Activated CD4-positive, alpha-beta T cell treated with anti-CD3 and anti-CD28 coated beads, Interleukin-2, amount 50 U/mL, for 16 hours (primary cell): ENCODE measurements at regions not wholly inside any gene's neighbourhood (a gene's known extent, or its start where the extent isn't known, plus 50 kb on each side); places are given as distances from the start of the nearest gene placed in this dataset.
"Not testable (repeated sequence)": the region's sequence is repeated elsewhere in the genome, so short reads cannot be mapped to it uniquely, and the experiment has no call there.

Experiments used
- DNase-seq: peaks from one replicate; pipeline ENCODE4 v3.0.0-alpha.2; 2020

DNA sequence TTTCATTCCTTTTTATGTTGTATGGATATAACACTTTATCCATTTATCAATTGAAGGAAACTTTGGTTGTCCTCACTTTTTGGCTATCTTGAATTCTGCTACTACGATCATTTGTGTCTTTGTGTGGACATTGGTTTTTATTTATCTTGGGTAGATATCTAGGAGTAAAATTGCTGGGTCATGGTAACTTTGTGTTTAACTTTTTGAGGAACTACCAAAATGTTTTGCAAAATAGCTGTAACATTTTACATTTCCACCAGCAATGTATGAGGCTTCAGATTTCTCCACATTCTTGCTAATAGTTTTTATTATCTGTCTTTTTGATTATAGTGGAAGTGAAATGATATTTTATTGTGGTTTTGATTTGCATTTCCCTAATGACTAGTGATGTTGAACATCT lies 55.6 kb downstream of the TLNRD1 start:
- DNase-seq, result no peak

DNA sequence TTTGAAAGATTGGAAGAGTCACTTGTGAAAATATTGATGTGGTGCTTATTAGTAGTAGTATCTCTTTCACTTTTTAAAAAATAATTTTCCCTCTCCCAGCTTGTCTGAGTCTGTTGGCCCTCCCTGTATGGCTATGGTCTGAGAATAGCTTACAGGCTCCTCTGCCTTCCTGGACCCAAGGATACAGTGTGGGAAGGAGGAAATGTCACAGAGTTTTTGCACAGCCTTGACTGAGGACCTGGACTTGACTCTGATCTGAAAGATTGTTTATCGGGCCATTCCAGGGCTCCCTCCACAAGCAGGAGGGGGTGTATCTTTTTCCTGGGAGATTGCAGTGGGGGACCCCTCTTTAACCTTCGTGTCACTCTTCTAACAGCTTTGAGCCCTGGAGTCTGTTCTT lies 59.7 kb downstream of the TLNRD1 start:
- DNase-seq, result no peak

DNA sequence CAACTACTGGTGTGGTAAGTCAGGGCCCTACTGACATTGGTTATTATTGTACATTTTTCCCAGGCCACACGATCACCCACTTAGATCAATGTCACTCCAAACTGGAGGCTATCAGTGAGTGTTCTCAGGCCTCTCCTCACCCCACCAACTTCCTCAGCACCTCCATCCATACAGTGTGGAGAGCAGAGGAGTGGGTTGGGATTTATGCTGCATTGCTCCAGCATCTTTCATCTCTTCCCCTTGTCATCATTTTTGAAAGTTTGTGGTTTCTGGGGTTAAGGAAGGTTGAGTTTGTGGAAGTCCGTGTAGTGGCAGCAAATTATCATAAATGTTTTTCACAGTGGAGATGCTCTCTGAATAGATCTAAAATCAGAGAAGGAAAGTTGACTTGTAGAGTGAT lies 60.2 kb downstream of the TLNRD1 start:
- no peak for DNase-seq

DNA sequence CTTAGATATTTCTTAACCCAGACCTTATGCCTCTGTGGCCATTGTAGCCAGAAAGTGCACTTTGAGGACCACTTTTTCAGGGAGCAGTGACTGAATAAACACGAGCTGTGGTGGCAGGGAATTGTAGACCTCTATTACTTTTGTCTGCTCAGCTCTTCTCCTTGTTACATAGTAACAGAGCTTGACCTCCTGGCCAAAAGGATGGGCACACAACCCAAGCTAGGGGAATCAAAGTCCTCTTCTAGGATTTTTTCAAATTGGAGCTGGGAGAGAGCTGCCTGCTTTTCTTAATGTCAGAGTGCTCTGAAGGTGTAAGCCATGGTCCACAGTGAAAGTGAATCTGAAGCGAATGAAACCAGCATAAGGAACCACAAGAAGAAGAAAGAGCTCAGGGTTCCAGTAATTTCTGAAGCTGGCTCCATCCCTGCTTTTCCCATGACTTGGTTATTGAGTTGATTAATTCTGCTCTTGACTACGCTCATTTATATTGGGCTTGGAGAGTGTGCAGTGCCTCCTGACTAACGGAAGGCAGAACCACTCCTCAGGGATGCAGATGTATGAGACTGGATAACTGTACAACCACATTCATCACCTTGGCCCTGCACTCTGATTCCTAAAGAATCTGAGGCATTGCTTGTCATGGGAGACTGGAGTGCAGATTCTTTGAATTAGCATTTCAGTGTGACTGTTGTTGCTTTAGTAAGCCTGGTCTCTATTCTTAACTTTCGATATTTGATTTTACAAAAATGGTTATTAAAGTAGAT lies 60.9 kb downstream of the TLNRD1 start:
- no peak for DNase-seq

DNA sequence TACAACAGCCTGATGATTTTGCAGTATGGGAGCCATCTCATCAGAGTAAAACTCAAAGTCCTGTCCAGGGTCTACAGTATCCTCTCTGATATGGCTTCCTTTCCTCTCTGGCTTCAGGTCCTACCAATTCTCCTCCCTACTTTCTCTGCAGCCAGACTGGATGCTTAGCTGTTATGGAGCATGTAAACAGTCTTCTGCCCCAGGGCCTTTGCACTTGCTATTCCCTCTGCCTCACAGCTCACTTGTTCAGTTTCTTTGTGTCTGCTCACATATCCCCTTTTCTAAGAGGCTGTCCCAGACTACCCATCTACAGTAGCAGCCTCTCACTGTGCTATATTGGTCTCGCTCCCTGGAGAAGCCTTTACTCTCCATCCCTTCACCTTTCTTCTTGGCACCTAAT lies 62.2 kb downstream of the TLNRD1 start:
- DNase-seq, result no peak

DNA sequence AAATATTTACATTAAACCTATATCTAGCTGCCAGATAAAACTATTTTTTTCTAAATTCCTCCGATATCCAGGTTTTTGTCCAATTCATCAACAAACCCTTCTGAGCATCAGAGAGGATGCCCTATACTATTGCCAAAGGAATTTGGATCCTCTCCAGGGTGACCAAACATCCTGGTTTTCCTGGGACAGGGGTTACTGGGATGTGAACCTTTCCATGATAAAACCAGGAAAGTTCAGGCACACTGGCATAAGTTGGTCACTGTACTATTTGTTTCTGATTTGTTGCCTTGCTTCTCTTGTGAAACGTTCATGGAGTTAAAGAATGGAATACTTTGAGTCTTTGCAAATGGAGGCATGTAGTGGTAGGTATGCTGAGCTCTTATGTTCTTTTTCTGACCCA lies 63.5 kb downstream of the TLNRD1 start:
- DNase-seq, result no peak

DNA sequence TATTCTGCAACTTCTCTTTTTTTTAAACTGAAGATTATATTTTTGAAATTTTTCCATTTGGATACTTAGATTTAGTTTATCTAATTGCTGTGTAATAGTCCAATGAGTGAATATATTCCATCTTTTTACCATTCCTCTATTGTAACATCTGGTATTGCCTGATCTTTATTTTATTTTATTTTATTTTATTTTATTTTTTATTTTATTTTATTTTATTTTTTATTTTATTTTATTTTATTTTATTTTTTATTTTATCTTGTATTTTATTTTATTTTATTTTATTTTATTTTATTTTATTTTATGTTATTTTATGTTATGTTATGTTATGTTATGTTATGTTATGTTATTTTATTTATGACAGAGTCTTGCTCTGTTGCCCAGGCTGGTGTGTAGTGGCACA lies 66.5 kb upstream of the CFAP161 start:
- DNase-seq, result not testable (repeated sequence)

DNA sequence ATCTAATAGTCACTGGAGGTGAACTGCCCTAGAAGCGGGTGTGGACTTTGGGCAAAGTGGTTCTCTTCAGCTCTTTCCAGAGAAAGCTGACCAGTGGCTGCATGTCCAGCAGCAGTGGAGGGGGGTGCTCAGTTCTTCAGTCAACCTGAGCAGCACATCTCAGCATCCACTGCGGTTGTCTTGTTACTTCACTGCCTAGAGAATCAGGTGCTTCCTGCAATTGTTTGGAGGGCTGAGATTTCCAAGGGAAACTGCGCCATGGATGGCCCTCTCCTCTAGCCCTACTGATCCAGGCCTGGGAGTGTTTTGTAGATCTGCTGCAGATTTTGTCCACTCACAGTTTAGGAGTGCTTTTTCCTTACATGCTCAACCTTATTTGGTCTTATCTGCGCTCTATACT lies 65.6 kb upstream of the CFAP161 start:
- DNase-seq, result no peak

DNA sequence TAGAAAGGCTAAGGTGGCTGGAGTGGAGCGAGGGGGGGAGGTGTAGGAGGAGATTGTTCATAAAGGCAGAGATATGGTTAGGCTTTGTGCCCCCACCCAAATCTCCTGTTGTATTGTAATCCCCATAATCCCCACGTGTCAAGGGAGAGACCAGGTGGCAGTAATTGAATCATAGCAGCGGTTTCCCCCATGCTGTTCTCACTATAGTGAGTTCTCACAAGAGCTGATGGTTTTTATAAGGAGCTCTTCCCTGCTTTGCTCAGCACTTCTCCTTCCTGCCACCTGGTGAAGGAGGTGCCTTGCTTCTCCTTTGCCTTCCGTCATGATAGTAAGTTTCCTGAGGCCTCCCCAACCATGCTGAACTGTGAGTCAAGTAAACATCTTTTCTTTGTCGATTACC lies 64.7 kb upstream of the CFAP161 start:
- DNase-seq, result no peak

DNA sequence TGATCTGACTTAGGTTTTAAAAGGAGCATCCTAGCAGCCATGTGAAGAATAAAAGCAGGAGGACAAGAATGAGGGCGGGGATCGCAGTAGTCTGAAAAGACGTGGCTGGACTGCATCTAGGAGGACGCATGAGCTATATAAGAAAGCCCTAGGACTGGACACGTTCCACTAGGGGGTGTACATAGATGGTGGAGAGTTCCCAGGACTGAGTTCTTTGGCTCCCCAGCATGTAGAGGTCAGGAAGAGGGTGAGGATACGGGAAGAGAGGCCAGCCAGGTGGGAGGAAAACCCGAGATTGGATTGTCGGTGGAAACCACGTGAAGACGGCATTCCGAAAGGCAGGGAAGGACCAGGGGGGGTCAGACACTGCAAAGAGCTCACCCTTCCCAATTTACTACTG lies 64.2 kb upstream of the CFAP161 start:
- no peak for DNase-seq

DNA sequence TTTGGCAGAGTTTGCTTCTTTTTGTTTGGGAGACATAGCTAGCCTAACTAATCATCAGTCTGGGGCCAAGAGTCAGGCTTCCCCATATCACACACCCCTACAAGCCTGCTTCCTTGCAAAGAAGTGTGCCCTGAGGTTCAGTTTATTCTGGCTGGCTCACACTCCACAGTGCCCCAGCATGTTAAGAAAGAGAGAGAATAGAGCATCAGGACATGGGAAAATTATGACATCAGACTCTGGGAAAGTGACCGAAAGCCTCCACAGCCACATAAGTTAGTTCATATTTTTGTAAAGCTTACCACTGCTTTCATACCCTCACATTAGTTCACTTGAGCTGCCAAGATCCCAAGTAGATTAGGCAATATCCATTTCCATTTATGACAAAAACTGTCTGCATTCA lies 63.0 kb upstream of the CFAP161 start:
- DNase-seq, result no peak

DNA sequence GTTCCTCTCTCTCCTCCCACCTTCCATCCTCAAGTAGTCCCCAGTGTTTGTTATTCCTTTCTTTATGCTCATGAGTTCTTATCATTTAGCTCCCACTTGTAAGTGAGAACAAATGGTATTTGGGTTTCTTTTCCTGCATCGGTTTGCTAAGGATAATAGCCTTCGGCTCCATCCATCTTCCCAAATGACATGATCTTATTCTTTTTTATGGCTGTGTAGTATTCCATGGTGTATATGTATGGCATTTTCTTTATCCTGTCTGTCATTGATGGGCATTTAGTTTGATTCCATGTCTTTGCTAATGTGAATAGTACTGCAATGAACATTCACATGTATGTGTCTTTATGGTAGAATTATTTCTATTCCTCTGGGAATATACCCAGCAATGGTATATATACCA lies 62.4 kb upstream of the CFAP161 start:
- no peak for DNase-seq

DNA sequence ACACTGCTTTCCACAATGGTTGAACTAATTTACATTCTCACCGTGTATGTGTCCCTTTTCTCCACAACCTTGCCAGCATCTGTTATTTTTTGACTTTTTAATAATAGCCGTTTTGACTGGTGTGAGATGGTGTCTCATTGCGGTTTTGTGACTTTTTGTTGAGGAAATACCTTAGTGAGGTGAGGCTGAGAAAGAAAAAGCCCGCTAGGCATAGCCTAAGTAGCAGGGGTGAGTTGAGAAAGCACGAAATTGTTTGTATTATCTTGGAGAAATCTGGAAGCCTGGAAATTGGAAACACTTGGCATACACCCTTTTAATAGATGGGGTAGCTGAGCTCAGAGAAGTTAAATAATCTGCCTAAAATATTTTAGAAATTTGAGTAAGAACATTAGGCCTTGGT lies 61.5 kb upstream of the CFAP161 start:
- DNase-seq, result no peak

DNA sequence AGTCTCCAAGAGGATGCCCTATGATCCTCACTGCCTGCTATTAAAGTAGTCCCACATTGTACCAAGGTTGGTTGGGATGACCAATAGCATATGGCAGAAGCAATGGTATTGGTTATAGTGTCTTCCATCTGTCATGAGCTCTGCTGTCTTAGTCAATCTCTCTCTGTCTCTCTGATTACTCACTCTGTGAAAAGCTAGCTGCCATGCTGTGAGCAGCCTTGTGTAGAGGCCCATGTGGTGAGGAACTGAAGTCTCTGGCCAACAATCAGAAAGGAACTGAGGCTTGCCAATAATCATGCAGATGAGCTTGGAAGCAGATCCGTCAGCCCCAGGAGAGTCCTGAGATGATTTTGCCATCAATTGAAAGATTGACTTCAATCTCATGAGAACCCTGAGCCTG lies 60.3 kb upstream of the CFAP161 start:
- DNase-seq, result no peak

DNA sequence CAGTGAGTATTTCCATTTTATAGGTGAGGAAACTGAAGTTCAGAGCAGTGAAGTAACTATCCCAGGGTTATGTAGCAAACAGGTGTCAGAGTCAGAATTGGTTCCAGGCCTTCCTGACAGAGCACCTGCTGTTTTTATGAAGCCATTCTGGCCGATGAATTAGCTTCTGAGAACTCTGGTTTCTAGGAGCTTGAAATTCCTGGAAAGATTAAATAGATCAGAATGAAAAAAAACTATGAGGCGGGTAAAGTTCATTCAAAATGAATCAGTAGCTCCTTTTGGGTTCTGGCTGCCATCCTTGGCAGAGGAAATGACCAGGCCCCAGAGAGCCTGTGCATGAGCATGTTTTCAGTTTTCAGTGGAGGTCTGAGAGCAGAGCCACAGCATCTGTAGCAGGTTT lies 59.3 kb upstream of the CFAP161 start:
- DNase-seq, result peak; percentile 27

DNA sequence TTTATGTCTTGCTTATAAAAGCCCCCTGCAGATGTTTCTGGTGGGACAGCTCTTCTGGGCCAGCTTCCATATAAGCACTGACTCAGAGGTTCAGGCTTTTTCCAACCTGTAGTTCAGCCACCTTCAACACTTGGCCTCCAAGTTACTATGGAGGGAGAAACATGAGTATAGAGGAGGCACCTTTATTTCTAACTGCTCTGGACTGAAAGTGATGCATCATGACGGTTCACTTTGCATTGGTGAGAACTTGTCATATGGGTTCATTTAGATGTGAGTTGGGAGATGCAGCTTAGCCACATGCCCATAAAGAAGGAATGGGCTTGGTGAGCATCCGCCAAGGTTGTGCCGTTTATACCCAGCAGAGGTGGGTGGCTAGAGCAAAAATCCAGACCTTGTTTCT lies 58.8 kb upstream of the CFAP161 start:
- DNase-seq, result no peak

DNA sequence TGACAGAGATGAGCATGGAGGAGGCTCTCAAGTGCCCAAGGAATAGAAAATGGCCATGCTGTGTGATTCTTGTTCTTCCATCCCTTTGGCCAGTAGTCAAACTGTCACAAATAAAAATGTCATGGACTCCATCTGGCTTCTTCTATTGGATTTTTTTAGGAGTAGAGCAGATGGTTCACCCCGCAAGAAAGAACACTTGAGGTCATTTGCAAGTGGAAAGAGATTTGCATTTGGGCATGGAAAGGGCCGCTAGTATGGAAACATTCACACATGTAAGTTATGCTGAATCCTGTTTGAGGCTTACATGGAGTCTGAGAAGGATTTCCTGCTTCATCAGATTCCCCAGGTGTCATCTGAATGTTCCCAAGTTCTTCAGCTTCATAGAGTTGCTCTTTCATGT lies 53.1 kb upstream of the CFAP161 start:
- DNase-seq, result no peak

DNA sequence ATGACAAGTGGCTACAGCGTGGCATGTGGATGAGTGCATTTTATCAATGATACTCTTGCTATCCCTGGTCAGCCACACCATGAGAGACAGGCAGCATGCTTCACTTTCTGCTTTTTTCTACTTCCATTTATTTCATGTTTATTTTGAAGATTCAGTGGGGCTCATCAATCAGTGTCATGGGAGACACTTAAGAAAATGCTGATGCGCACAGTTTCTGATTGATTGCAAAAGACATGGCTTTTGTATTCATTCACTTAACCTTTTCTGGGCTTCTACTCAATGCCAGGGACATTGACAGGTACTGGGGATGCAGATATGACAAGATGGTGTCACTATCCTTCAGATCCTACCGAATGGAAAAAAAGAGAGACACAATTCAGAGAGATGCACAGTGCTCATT lies 50.9 kb upstream of the CFAP161 start:
- DNase-seq, result no peak
